ENCODE measurements at regions not wholly inside any gene's neighbourhood (a gene's known extent, or its start where the extent isn't known, plus 50 kb on each side); places are given as distances from the start of the nearest gene placed in this dataset.

DNA sequence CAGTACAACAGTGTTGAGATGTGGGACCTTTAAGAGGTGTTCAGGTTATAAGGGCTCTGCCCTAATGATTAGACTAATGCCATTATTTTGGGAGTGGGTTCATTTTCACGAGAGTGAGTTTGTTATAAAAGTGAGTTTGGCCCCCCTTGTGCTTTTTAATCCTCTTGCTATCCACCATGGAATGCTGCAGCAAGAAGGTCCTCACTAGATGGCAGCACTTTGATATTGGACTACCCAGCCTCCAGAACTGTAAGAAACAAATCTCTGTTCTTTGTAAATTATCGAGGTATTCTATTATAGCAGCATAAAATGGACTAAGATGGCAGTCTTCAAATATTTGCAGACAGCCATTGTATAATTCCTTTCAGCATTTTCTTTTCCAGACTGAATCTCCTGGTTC lies 212.4 kb downstream of the LRRC70 start:
- no peak for DNase-seq
- intact Hi-C loops (cut with DNase I): no loop called here
- Histone ChIP-seq H3K27ac (no peak overlapping the region), H3K9me3 (replicated peaks in 1 of 3) (no peaks in the 10 kb centered on the region), H3K4me1 (replicated peaks in 1 of 2) (no peaks in the 10 kb centered on the region), H3K4me3 (no peak overlapping the region), H3K36me3 (replicated peaks in 1 of 2) (no peaks in the 10 kb centered on the region), H3K27me3 (no peaks in the 10 kb centered on the region)
- 42 to 63% (median 58%) methylated on average over 2 of the region's 2 CpGs for WGBS, 4 donors
- no peak for TF ChIP-seq POLR2A (IDR thresholded peaks at IDR 0.05)
- TF ChIP-seq, protein P1, sequence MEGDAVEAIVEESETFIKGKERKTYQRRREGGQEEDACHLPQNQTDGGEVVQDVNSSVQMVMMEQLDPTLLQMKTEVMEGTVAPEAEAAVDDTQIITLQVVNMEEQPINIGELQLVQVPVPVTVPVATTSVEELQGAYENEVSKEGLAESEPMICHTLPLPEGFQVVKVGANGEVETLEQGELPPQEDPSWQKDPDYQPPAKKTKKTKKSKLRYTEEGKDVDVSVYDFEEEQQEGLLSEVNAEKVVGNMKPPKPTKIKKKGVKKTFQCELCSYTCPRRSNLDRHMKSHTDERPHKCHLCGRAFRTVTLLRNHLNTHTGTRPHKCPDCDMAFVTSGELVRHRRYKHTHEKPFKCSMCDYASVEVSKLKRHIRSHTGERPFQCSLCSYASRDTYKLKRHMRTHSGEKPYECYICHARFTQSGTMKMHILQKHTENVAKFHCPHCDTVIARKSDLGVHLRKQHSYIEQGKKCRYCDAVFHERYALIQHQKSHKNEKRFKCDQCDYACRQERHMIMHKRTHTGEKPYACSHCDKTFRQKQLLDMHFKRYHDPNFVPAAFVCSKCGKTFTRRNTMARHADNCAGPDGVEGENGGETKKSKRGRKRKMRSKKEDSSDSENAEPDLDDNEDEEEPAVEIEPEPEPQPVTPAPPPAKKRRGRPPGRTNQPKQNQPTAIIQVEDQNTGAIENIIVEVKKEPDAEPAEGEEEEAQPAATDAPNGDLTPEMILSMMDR (IDR thresholded peaks at IDR 0.05): no peak

DNA sequence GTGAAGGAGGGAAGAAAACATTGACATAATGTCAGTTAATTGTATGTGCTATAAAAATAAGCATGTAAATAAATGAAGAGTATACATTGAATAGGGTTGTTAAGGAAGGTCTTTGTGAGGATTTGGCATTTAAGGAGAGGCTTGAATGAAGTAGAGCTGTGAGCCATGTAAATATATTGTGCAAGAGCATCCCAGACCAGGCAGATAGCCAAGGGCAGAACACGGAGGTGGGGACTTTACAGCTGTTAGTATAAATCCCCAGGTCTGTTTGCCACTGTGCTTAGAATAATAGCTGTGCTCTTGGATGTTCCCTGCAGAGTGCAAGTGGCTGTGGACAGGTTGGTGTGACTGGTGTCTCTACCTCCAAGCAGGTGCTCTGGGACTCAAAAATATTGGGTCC lies 211.7 kb downstream of the LRRC70 start:
- peak in 2 of 7 donors; percentile 15 to 20 for DNase-seq
- H3K36me3 ChIP-seq (replicated peaks in 1 of 2): no peaks in the 10 kb centered on the region
- TF ChIP-seq, protein P1 (IDR thresholded peaks at IDR 0.05): no peak
- no peak for TF ChIP-seq POLR2A (IDR thresholded peaks at IDR 0.05)
- intact Hi-C loops (cut with DNase I): no loop called here
- H3K4me3 ChIP-seq: no peak overlapping the region
- H3K27me3 ChIP-seq: no peaks in the 10 kb centered on the region
- no peak overlapping the region for H3K27ac ChIP-seq
- WGBS, 4 donors: 12 to 38% (median 20%) methylated on average over 1 of the region's 1 CpG
- H3K4me1 ChIP-seq (replicated peaks in 1 of 2): no peaks in the 10 kb centered on the region
- no peaks in the 10 kb centered on the region for H3K9me3 ChIP-seq (replicated peaks in 1 of 3)

DNA sequence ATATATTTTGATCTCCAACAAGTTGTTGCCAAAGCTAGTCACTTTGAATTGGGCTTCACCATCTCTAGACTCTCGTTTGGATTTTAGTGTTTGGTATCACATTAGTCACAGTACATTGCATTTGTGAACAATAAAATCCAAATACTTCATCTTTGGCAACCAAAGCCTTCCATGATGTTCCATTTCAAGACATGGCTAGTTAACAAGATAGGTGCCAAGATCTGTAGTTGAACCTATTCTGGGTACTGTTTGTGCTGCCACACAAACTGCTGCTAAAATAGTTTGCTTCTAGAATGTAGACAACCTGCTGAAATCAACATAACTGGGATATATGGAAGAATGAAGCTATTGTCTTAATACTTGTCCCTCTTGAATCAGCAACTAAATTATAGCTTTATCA lies 207.5 kb downstream of the LRRC70 start:
- Histone ChIP-seq H3K4me1 (replicated peaks in 1 of 2) (no peaks in the 10 kb centered on the region), H3K4me3 (no peak overlapping the region), H3K36me3 (replicated peaks in 1 of 2) (no peaks in the 10 kb centered on the region), H3K9me3 (replicated peaks in 1 of 3) (no peaks in the 10 kb centered on the region), H3K27ac (no peak overlapping the region), H3K27me3 (no peaks in the 10 kb centered on the region)
- 63 to 74% (median 67%) methylated on average over 1 of the region's 1 CpG for WGBS, 4 donors
- DNase-seq: no peak
- TF ChIP-seq, protein P1 (IDR thresholded peaks at IDR 0.05): no peak
- TF ChIP-seq POLR2A (IDR thresholded peaks at IDR 0.05): no peak
- intact Hi-C loops (cut with DNase I): no loop called here

DNA sequence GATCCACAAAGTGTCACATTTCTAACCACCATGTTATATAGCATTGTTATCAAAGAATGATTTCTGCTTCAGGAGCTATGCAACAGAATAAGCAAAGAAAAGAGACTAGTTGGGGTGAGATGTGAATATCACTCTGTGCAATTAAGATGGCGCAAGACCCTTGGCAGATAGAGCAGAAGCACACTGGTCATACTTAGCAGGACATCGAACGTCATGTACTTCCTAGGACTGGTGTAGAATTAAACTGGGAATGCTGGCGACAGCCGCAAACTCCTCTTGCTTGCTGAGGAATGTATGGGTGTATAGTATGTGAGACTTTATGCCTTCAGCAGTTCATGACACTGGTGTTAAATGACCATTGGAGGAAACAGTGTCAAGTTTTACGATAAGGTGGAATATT lies 207.0 kb downstream of the LRRC70 start:
- no peak for DNase-seq
- Histone ChIP-seq H3K36me3 (replicated peaks in 1 of 2) (no peaks in the 10 kb centered on the region), H3K27me3 (no peaks in the 10 kb centered on the region), H3K9me3 (replicated peaks in 1 of 3) (no peaks in the 10 kb centered on the region), H3K4me3 (no peak overlapping the region), H3K4me1 (replicated peaks in 1 of 2) (no peaks in the 10 kb centered on the region), H3K27ac (no peak overlapping the region)
- TF ChIP-seq, protein P1 (IDR thresholded peaks at IDR 0.05): no peak
- no peak for TF ChIP-seq POLR2A (IDR thresholded peaks at IDR 0.05)
- 82 to 92% (median 87%) methylated on average over 6 of the region's 6 CpGs for WGBS, 4 donors
- intact Hi-C loops (cut with DNase I): no loop called here
